Eye (tissue), 1 donor: ENCODE measurements at regions not wholly inside any gene's neighbourhood (a gene's known extent, or its start where the extent isn't known, plus 50 kb on each side); places are given as distances from the start of the nearest gene placed in this dataset.

Experiments
- DNase-seq: peaks from one replicate; pipeline ENCODE4 v3.0.0-alpha.2; 2015

DNA sequence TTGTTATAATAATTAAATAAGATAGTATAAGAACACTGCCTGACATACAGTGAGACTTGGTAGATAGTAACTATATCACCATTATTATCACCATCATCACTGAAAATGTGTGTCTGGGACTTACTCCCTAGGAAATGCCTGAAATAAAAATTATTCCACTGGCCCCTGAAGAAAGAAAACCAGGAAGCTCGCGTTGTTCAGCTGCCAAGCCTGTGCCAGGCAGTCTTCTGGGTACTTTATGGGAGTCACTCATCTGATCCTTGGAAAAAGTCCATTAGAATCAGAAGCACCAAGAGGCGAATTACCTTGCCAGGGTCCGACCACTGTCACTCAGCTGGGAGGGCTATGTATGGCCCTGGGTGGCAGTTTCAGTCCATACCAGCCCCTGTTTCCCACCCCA lies 220.3 kb upstream of the TPM1 start:
- no peak for DNase-seq

DNA sequence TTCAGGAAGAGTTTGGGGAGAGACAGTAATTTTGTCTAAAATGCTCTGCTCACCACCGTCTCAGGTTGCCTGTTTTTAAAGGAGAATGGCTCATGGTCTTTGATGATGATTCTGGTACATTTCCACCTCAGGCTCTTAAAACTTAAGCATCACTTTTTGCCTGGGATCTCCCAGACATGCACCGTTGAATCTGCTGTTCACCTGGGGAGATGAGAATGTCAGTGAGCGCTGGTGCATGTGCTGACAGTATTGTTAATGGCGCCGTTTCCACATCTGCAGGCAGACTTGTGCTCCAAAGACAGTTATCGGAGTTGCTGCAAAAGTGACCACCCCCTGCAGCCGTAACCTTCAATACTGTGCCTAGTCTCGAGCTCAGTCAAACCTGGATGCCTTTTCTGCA lies 219.0 kb upstream of the TPM1 start:
- DNase-seq = no peak

DNA sequence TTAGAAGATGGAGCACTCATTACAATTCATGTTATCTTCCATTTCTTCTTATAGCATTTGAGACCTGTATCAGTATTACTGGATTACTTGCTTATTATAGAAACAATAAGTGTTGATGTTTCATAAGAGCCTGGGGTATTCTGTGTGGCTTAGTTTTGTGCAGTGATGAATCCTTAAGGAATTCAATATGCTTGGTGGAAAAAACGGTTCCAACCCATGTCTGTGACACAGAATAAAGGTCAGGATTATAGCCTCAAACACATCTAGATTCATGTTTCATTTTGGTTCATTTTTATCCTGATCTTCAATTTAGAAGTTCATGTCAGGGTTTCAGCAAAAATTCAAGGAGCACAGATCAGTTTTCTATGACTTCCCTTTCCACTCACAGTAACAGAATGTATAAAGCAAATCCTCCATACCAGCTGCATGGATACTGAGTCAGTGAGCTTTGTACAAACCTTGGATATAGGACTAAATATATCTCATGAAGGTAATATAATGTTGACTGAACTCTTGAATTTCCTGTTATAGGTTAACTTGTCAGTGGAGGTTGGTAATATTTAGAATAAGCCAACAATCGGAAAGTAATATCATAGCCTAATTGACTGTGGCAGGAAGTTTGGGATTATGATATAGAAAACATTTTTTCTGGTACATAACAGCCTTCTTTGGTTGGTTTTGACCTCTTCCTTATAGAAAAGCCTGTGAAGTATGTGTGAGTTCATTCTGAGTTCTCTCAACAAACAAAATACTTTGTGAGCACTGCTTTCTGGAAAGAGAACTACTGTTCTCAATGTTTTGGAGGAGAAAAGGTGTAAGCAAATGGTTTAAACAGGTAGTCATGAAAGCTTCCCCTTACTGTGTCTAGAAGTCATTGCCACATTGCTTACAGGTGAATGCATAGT lies 218.2 kb upstream of the TPM1 start:
- no peak for DNase-seq

DNA sequence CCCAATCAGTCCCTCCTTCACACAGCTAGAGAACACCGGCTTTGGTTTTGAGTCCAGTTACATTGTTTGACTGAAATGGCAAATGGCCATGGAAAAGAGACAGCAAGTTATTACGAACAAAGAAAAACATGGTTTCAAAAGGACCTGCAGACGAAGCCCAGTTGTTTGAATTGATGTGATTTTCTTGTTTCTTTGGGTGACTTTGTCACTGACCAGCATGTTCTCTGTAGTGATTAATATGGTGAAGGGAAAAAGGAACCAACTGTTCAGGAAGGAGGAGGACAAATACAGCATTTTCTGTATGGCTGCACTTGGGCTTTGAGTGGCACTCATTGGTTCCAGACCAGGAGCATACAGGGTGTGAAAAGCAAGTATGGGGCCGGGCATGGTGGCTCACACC lies 217.4 kb upstream of the TPM1 start:
- DNase-seq = no peak

DNA sequence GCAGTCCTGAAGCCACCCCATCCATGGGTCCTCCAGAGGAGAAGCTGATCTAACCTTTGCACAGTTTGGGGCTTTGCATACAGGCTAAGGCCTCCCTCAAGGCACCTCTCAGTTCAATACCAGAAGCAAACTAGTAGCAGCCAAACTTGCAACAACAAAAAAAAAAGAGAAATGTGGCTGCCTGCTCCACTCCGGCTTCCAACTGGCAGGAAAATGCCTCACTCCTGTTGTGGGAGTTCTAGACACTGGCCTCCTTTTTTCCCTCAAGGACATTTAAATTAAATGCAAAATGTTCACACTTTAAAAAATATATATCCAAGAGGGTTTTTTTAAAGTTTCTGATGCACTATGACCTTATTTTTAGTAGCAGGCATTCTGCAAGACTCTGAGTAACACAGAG lies 216.0 kb upstream of the TPM1 start:
- no peak for DNase-seq

DNA sequence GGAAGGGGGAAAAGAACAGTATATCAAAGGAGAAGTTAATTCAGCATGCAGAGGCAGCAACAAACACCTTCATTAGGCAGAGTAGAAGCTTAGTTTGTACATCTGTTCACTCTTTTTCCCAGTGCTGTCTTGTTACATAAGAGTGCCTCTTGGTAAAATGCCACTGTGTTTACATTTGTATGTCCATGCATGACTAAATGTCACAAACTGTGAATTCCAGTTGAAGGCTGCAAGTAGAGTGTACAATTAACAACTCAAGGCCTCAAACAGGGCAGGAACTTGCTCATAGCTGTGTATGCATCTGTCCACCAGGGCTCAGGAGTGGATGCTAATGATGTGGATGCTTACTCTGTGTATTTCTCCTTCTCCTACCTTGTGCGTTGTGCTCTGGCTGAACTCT lies 214.2 kb upstream of the TPM1 start:
- no peak for DNase-seq

DNA sequence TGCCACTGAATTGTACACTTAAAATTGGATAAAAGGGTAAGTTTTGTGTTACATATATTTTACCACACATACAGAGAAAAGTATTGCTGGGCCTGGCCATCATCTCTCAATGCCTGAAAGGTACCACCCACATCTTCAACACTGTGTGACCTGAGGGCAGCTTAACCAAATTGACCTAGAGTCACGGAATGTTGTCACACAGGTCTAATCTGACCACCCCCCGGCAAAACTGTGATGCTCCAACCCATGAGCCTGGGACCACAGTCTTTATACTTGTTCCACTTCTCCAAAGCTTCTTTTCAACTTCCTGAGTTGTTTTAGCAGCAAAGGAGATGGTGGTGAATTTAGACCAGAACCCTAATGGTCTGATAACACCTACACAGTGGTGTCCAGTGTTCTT lies 210.3 kb upstream of the TPM1 start:
- no peak for DNase-seq

DNA sequence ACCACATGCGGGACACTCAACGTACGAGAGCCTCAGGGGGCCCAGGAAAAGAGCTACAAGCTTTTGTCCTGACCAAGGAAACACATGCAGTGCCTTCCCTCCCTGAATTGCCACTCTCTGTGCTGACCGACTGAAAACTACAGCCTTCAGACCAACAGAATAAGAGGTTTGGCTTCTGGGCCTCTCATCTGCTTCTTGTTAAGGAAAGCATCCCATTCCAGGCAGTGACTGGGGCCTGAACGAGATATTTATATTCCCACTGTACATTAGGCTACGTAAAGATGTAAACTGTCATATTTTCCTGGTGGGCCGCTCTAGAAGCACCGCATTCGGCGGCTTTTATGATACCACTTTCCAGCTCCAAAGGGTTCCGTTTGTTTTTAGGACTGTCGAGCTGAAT lies 208.9 kb upstream of the TPM1 start:
- DNase-seq = peak; percentile 70

DNA sequence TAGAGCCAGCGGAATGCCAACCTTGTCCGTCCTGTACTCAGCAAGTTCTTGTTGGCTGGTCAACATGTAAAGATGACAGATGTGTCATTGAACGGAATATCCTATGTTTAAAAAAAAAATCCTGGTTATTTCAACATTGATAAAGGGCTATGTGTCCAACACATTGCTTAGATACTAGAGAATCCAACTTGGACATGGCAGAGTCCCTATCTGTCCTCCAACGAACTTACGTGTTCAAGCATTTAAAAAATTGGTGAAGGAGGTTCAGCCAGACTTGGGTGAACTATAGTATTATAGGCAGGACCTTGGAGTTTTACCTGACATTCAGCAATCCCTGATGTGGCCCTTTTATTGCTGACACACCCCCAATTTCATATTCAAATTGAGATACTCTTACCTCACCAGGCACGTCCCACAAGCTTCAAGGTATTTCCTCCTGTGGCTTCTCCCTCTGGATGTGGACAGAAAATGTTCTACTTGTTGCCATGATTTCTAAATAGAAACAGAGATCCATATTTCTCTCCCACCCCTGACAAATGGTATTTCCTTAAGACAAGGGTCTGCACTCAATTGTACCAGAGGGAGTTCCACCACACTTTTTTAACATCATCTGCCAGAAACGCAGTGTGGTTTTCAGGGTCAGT lies 207.7 kb upstream of the TPM1 start:
- no peak for DNase-seq

DNA sequence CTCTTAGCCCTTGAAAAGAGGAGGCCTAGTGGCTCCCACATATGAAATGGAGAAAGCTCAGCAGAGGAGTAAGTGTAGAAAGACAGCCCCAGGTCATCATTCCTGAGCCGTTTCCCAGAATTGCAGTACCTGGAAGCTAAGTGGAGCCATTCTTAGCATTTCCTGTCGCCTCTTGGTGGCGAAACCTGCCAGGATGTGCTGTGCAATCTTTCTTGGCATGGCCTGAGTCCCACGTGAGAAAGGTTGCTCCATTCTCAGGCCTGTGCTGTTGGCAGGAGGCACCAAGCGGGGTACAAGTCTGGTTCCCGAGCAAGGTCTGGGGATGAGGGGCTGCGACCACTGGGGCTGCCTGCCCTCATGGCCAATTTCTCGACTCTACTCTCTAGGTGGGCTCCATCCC lies 207.2 kb upstream of the TPM1 start:
- DNase-seq = no peak

DNA sequence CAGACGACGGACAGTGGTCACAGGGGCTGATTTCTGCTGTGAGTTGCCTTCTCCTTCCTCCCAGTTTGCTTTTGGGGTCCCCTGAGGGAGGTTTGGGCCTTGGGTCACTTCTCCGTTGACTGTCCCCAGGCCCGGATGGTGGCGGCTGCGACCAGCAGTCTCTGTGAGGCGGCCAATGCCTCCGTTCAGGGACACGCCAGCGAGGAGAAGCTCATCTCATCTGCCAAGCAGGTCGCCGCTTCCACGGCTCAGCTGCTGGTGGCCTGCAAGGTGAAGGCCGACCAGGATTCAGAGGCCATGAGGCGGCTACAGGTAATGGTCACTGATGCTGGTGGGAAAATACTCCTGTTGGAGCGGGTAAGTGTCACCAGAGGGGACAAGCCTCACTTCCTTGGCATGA lies 206.8 kb upstream of the TPM1 start:
- no peak for DNase-seq

DNA sequence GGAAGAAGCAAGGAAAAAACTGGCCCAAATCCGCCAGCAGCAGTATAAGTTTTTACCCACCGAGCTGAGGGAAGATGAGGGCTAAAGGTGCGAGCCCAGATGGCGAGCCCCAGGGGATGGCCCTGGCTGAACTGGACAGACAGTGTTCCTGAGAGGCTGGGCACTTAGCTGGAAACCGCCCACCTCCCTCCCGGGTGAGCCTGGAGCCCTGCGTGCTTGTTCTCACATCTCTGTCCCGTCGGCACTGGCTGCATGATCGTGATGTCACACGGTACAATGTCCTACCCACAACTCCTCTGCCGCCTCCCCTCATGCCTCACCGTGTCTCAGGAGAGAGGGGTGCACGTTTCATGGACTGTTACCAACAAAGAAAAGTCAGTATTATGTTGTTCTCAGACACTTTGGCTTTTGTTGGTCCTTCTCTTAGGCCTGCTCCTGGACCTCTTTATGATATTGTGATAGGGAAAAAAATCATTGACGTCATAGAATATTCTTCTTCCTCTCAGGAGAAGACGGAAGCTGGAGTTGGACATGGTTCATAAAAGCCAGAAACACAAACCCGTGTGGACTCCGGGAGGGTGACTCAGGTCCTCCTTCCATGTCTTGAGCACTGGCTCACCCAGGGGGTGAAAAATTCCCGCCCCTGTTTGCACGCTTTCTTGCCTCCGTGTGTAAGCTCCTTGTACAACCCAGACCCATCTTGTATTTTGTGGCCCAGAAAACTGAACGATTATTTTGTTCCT lies 201.8 kb upstream of the TPM1 start:
- DNase-seq = no peak

DNA sequence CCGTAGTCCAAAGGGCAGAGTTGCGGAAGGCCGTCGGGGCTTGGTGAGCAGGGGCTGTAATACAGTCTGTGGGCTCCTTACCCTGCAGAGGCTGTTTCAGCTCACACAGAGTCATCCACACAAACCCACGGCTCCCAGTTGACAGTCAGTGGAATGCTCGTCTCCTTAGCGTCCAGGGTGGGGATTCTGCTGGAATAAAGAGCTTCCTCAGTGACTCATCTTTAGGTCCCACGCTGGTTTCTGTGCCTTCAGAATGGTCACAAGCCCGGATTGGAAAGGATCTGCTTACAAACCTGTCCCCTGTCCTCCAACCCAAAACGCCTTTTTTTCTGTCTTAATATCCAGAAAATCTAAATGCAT lies 201.3 kb upstream of the TPM1 start:
- no peak for DNase-seq

DNA sequence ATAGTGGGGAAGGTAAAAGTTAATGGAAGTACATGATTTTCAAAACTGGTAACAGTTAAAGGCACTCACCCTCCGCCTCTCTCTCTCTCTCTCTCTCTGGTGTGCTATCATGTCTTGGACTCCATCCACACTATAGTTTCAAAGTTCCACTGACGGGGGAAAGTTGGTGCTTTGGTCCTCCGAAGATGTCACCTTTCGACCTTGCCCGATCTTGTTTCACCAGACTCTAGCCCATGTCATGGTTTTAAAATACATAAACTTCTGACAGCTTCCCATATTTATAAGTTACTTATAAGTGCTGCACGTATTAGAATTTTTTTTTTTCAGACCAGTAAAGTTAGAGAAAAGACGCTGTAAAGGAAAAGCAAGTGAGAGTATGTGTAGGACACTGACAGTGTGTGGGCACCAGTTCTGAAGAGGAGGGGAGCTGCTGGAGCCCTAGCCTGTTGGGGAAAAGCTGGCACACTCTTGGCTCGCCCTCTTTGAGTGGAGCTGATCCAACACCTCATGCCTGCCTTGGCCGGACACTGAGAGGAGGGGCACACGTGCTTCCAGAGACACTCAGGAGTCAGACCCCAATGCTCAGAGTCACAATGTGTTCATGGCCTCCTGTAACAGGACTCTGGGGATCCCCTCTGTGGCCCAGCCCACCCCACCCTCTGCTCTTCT lies 200.5 kb upstream of the TPM1 start:
- DNase-seq = no peak

DNA sequence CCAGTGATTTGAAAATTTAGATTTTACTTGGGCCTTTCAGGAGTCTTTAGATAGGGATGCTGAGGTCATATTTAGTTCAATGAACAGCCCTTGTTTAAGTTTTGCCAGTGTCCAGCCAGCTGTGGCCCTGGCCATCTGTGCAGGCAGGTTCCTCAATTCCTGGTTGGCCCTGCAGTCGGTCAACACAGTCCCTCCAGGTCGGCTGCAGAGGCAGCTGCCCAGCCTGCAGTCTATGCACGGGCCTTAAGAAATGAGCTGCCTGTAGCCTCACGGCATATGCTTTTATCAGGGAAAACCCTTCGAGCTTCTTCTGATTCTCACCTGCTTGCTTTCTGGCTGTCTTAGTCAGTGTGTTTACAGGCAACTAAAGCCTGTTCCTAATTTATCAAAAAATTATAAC lies 199.2 kb upstream of the TPM1 start:
- no peak for DNase-seq

DNA sequence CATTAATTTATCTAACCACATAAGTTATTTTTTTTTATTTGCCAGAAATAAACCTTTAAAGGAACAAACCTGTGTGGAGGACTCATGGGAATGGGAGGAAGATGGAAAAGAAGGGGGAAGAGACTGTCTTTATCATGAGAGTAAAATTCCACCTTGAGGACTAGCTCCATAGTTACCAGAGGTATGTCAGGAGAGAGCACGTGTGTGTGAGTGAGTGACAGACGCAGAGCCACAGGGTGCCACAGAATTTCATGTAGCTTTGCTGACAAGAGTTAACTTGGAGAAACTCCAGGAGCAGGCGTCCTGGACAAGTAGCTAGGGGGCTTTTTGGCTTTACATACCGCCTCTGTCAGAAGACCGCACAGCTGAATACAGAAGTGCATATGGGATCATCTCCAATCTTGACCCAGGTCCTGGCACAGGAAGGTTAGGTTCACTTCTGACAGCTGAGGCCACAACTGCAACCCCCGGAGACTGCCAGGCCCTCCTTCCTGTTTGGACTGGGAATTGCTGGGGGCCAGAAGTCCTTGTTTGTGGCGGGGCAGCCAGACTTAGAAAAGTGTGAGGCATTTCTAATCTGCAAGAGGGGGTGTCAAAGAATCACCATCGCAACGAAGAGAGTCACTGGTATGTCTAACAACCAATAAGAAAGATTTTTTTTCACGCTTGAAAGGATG lies 197.8 kb upstream of the TPM1 start:
- DNase-seq = no peak

DNA sequence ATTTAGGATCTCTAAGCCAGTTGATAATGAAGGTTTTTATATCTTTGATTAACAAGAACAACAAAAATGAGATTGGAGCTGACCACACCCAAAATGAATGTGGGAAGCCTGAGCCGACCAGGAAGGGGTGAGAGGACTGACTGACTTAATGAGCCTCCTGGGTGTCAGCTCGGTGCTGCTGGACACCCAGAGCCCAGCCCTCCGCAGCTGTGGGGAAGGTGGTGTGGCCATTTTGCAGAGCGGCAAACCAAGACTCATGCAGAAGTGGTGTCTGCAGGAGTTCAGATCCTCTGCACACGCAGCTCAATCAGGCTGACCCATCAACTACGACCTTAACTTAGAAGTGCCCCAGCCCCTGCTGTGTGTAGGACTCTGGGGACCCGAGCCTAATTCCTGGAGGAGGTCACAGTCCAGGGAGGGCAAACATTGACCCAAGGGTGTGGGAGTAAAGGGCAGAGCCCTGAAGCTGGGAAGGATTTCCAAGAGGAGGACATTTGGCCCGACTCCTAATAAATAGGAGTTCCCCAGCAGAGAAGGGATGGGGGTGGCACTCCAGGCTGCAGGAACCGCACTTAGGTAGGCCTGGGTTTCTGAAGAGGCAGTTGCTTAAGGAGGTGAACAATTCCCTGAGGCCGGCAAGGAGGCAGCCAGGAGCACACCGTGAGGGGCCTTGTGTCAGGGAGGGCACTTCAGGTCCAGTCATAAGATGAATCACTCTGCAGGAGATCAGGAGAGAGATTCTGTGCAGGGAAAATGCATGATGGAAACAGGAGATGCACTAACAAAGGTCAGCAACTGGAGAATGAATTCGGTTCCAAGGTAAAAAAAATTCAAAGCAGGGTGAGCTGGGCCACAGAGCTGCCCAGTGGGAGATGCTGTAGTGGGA lies 197.1 kb upstream of the TPM1 start:
- DNase-seq = no peak

DNA sequence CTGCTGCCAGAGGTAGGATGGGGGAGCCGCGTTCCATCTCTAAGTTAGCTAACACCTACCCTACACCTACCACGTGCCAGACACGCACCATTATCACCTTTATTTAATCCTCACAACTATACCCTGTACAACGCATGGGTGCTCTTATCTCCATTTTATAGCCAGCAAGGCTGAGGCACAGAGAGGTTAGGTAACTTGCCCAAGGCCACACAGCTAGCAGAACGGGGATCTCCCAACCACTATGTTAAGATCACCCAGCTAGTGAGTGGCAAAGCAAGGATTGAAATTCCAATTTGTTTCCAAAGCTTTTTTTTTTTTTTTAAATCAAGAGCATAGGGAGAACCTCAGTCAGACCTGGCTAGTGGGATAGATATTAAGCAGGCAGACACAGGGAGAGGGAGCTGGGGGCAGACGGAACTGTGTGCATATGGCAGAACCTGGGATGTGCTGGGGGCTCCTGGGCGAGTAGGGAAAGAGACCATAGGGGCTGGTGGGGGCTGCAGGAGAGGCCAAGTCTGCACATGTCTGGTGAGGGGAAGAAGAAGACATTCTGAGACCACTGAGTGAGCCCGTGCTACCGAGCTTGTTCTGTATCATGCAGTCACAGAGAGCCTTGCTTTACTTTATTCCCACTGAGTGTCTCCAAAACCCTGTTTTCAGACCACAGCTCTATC lies 196.3 kb upstream of the TPM1 start:
- no peak for DNase-seq

DNA sequence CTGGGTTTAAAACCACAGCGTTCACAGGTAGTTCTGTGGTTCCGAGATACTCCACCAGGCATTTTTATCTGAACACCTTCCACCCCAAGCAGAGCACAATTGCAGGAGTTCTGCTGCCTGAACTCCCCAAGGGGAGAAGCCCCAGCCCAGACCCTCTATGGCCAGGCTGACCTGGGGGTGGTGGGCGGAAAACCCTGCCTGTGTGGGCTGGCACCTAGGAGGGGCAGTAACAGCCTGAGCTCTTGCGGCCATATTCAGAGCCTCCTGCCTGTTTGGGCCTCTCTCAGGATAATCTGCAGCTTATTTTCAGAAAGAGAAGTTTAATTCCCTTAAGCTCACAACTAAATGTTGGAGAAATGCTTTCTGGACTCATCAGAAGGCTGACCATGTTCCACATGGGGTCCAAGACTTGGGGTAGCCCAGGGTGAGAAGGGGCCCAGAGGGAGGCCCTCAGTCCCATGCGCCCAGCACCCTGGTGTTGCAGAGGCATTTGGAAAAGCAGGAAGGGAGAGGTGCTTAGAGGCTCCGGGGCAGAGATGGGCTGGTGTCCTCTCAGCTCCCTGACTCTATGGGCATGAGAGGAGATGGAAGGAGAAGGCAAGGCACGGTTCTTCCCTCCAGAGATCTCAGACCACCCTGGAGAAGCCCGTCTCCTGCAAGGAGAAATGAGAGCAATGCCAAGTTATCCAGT lies 195.6 kb upstream of the TPM1 start:
- DNase-seq = no peak

DNA sequence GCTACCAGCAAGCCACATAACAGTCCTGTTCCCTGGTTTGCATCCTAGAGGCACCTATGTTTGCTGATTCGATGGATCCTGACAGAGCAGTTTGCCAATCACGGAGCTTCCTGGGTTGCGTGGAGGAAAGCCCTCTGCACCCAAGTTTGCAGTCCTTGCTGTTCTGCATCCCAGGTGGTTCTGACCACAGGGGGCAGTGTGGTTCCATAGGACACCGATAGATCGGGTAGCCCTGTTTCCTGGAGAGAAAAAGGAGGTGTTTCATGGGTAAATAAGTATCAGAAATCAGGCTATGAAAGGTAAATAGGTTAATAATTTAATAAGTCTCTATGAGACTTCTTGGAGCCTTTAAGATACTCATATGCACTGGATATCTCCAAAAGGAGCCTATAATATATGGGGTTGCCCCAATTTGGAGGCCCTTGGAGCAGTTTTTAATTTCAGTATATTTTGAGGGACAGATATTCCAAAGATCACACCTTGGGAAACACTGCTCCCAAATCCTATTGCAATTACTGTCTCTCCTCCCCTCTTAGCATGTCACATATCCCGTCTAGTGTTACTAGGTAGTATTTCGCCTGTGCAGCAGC lies 194.6 kb upstream of the TPM1 start:
- no peak for DNase-seq
